Duodenal mucosa (tissue), 2 donors: ENCODE measurements at regions not wholly inside any gene's neighbourhood (a gene's known extent, or its start where the extent isn't known, plus 50 kb on each side); places are given as distances from the start of the nearest gene placed in this dataset.

Source experiments
- H3K27ac ChIP-seq: one replicate; pipeline ENCODE4 v1.7.0; 2013; ENCODE audit warnings: low read depth, low read length
- H3K27me3 ChIP-seq, 2 donors: one replicate each; pipeline ENCODE4 v1.7.0; 2013; ENCODE audit warnings: low read length in 2 of 2, control low read depth in 1 of 2; ENCODE audit not compliant: insufficient read depth in 2 of 2, control insufficient read depth in 1 of 2
- H3K36me3 ChIP-seq, 2 donors: one replicate each; pipeline ENCODE4 v1.7.0; 2013; ENCODE audit warnings: low read length in 2 of 2, control low read depth in 1 of 2; ENCODE audit not compliant: insufficient read depth in 2 of 2, control insufficient read depth in 1 of 2
- H3K4me1 ChIP-seq, 2 donors: one replicate each; pipeline ENCODE4 v1.7.0; 2013; ENCODE audit warnings: low read length in 2 of 2, control low read depth in 1 of 2; ENCODE audit not compliant: insufficient read depth in 2 of 2, control insufficient read depth in 1 of 2
- H3K4me3 ChIP-seq, 2 donors: one replicate each; pipeline ENCODE4 v1.7.0; 2013; ENCODE audit warnings: low read length in 2 of 2, low read depth in 1 of 2
- H3K9ac ChIP-seq, 2 donors: one replicate each; pipeline ENCODE4 v1.7.0; 2013; ENCODE audit warnings: low read length in 2 of 2, low read depth in 1 of 2
- H3K9me3 ChIP-seq, 2 donors: one replicate each; pipeline ENCODE4 v1.7.0; 2013; ENCODE audit warnings: low read length in 2 of 2, control low read depth in 1 of 2; ENCODE audit not compliant: control insufficient read depth in 1 of 2

GRCh38 chr4:136277741-136278140, 1254.6 kb downstream of the PCDH18 start:
- H3K27ac ChIP-seq = no peak overlapping the region
- H3K9ac ChIP-seq = no peak overlapping the region
- H3K36me3 ChIP-seq = no peaks in the 10 kb centered on the region
- H3K9me3 ChIP-seq = no peaks in the 10 kb centered on the region
- no peak overlapping the region for H3K4me3 ChIP-seq
- H3K4me1 ChIP-seq = no peaks in the 10 kb centered on the region
- H3K27me3 ChIP-seq = no peaks in the 10 kb centered on the region

GRCh38 chr4:136246876-136247275, 1285.4 kb downstream of the PCDH18 start:
- H3K9me3 ChIP-seq = no peaks in the 10 kb centered on the region
- H3K27ac ChIP-seq = no peak overlapping the region
- H3K4me3 ChIP-seq = no peak overlapping the region
- no peaks in the 10 kb centered on the region for H3K27me3 ChIP-seq
- no peaks in the 10 kb centered on the region for H3K4me1 ChIP-seq
- no peaks in the 10 kb centered on the region for H3K36me3 ChIP-seq
- no peak overlapping the region for H3K9ac ChIP-seq

GRCh38 chr4:136241221-136241986, 1290.9 kb downstream of the PCDH18 start:
- Histone ChIP-seq H3K27me3 (no peaks in the 10 kb centered on the region), H3K9me3 (peaks cover 4 to 30% of the 10 kb centered on the region in 2 donors), H3K4me3 (no peak overlapping the region), H3K4me1 (no peaks in the 10 kb centered on the region), H3K9ac (no peak overlapping the region), H3K36me3 (no peaks in the 10 kb centered on the region), H3K27ac (no peak overlapping the region)

DNA sequence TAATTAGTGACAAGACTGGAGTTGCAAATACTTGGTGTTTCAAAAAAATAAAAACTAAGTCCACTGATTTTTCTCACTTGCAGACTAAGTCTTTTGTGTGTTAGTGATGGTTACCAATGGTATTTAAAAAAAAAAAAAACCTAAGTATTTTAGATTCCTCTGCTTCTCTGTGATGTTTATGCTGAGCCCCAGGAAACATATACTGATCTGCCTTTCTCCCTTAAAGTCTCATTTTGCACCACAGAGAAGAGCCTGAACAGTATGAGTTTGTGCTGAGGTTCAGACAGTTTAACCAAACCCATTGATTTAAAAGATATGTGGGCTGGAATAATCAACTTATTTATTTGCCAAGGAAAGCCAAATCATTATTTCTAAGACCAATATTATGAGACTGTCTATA, 1305.0 kb downstream of the PCDH18 start:
- no peaks in the 10 kb centered on the region for H3K9me3 ChIP-seq
- H3K27ac ChIP-seq = no peak overlapping the region
- no peaks in the 10 kb centered on the region for H3K4me1 ChIP-seq
- no peak overlapping the region for H3K9ac ChIP-seq
- H3K27me3 ChIP-seq = no peaks in the 10 kb centered on the region
- H3K36me3 ChIP-seq = no peaks in the 10 kb centered on the region
- H3K4me3 ChIP-seq = no peak overlapping the region

- no peaks in the 10 kb centered on the region for H3K36me3 ChIP-seq
- no peaks in the 10 kb centered on the region for H3K4me1 ChIP-seq
- no peaks in the 10 kb centered on the region for H3K27me3 ChIP-seq
- H3K9ac ChIP-seq = no peak overlapping the region
- no peak overlapping the region for H3K27ac ChIP-seq
- no peak overlapping the region for H3K4me3 ChIP-seq
- peaks cover 9 to 22% of the 10 kb centered on the region in 2 donors for H3K9me3 ChIP-seq
Observed at GRCh38 chr4:136219592-136220125, 1312.6 kb downstream of the PCDH18 start.

DNA sequence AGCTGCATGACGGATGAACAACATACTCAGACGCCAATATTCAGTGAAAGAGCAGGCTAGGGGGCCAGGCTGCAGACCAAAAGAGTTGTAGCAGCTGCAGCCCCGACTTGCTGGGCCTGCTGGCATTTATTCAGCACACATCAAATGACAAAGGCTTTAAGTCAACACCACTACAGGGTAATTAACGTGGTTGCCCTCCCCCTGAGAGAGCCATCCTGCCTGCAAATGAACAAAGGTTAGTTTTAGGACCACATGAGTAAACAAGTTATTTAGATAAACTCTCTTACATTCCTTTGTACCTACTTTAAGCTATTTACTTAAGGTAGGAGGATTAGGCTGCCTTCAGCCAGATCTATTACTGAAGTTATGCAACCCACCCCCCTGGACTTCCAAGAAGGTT, 1329.1 kb downstream of the PCDH18 start:
- Histone ChIP-seq H3K4me3 (no peak overlapping the region), H3K36me3 (no peaks in the 10 kb centered on the region), H3K27ac (no peak overlapping the region), H3K9me3 (peaks cover 2 to 6% of the 10 kb centered on the region in 2 donors), H3K27me3 (no peaks in the 10 kb centered on the region), H3K9ac (no peak overlapping the region), H3K4me1 (no peaks in the 10 kb centered on the region)

- Histone ChIP-seq H3K9ac (no peak overlapping the region), H3K27me3 (no peaks in the 10 kb centered on the region), H3K27ac (no peak overlapping the region)
Observed at GRCh38 chr4:136198358-136198757, 1333.9 kb downstream of the PCDH18 start.

DNA sequence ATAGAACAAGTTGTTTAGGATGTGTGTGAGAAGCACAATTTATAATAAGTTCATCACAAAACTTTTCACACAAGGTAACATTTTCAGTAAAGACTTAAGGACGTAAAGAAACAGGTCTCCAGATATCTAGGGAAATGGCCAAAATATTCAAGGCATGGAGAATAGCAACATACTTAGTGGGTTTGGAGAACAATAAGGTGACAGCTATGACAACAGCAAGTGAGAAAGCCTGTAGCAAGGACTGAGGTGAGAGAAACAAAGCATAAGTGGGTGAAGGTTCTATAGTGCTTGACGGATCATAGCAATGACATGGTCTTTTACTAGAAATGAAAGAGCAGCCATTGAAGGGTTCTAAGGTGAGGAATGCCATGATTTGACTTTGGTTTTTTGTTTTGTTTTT, 1337.3 kb downstream of the PCDH18 start:
- Histone ChIP-seq H3K27ac (no peak overlapping the region), H3K4me1 (no peaks in the 10 kb centered on the region), H3K9me3 (peaks cover 0 to 2% of the 10 kb centered on the region in 2 donors), H3K36me3 (no peaks in the 10 kb centered on the region), H3K27me3 (no peaks in the 10 kb centered on the region), H3K4me3 (no peak overlapping the region), H3K9ac (no peak overlapping the region)

More at GRCh38 chr4:136198358-136198757, 1333.9 kb downstream of the PCDH18 start:
- no peak overlapping the region for H3K4me3 ChIP-seq
- no peaks in the 10 kb centered on the region for H3K4me1 ChIP-seq
- no peaks in the 10 kb centered on the region for H3K36me3 ChIP-seq
- H3K9me3 ChIP-seq = peaks cover 0 to 2% of the 10 kb centered on the region in 2 donors

- no peak overlapping the region for H3K4me3 ChIP-seq
- peaks cover 2 to 8% of the 10 kb centered on the region in 2 donors for H3K9me3 ChIP-seq
- no peak overlapping the region for H3K9ac ChIP-seq
- no peak overlapping the region for H3K27ac ChIP-seq
- no peaks in the 10 kb centered on the region for H3K27me3 ChIP-seq
- H3K4me1 ChIP-seq = no peaks in the 10 kb centered on the region
- H3K36me3 ChIP-seq = no peaks in the 10 kb centered on the region
Observed at GRCh38 chr4:136186650-136187049, 1345.6 kb downstream of the PCDH18 start.

DNA sequence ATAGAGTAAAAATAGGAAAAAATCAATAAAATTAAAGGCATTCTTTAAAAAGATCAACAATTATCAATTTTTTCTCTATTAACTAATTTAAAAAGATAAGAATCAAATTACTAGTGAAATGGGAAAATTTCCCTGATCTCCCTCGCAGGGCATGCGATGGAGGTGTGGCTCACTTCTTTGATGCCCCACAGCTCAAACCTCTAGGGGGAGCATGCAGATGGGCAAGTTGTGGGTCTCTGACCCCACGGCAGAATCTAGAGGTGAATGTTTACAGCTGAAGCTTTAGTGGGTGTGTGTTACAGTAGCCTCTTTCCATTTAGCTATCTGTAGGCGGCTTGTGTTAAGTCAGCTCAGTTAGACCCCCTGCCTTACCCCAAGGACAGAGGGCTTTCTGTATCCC, 1348.8 kb downstream of the PCDH18 start:
- no peaks in the 10 kb centered on the region for H3K36me3 ChIP-seq
- H3K27me3 ChIP-seq = no peaks in the 10 kb centered on the region
- H3K4me1 ChIP-seq = no peaks in the 10 kb centered on the region
- no peak overlapping the region for H3K9ac ChIP-seq
- peaks cover 2 to 11% of the 10 kb centered on the region in 2 donors for H3K9me3 ChIP-seq
- H3K4me3 ChIP-seq = no peak overlapping the region
- no peak overlapping the region for H3K27ac ChIP-seq
